ENCODE measurements at regions not wholly inside any gene's neighbourhood (a gene's known extent, or its start where the extent isn't known, plus 50 kb on each side); places are given as distances from the start of the nearest gene placed in this dataset.

DNA sequence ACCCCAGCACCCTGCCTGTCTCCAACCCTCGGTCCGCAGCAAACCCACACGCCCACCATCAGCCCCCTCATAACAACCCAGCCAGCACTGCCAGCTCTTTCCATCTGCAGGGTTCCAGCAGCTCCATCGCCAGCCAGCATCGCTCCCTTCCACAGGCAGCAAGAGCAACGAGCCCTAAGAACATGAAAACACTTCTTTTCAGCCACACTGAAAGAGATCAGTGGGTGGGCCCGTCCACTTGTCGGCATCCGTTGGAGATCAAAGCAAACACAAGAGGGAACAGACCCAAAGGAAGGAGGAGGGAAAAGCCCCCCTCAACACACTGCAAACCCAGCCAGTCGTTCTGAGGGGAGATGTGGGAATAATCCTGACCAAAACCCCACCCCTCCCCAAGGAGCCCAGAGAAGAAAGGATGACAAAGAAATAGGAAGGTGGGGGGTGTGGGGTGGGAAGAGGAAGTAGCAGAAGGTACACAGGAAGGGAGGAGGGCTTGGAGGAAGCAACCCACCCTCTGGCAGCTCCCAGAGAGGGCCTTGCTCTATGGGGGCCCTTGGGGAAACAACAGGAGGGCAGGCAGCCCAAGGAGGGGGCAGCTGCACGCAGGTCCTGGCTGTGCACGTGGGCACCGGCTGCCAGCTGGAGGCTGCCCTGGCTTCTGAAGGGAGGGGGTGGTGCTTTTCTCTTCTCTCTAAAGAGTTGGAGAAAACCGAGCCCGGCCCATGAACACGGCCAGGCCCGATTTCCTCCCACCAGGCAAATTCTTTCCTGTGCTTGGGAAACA, 473.6 kb upstream of the PROK2 start:
- H3K18ac ChIP-seq (ENCODE audit: low read length), result no peak overlapping the region
- no peak overlapping the region for H4K5ac ChIP-seq (ENCODE audit: low read length)
- no CpG with 5 or more reads among the region's 17 CpGs for WGBS (ENCODE audit: extremely low coverage, insufficient coverage, low lambda C conversion rate)
- no peak overlapping the region for H3K9ac ChIP-seq (ENCODE audit: low read length)
- no peaks in the 10 kb centered on the region for H3K27me3 ChIP-seq (ENCODE audit: insufficient read depth, low read length, poor library complexity)
- no peak overlapping the region for H3K4me3 ChIP-seq (ENCODE audit: low read length)
- no peak overlapping the region for H3K4ac ChIP-seq (ENCODE audit: low read depth, low read length)
- no peak overlapping the region for H3K56ac ChIP-seq (ENCODE audit: low read length)
- H2BK5ac ChIP-seq (ENCODE audit: low read length), result no peak overlapping the region
- H3K27ac ChIP-seq (ENCODE audit: low read depth, low read length), result no peak overlapping the region
- no peak overlapping the region for H2BK15ac ChIP-seq (replicated peaks; ENCODE audit: low read depth)
- DNase-seq, result no peak
- no peaks in the 10 kb centered on the region for H3K36me3 ChIP-seq (ENCODE audit: control insufficient read depth, insufficient read depth, low read length)
- no peaks in the 10 kb centered on the region for H3K79me2 ChIP-seq (ENCODE audit: control insufficient read depth, insufficient read depth, low read length)
- H3K79me1 ChIP-seq (ENCODE audit: low read length), result no peaks in the 10 kb centered on the region
- no peak overlapping the region for H3K4me2 ChIP-seq (ENCODE audit: low read length)
- H2BK120ac ChIP-seq (ENCODE audit: low read depth, low read length), result no peak overlapping the region
- H4K8ac ChIP-seq (ENCODE audit: low read depth, low read length), result no peak overlapping the region
- no peak overlapping the region for H3K23ac ChIP-seq (ENCODE audit: low read length)
- H2AK5ac ChIP-seq (ENCODE audit: low read length), result no peak overlapping the region
- H3K4me1 ChIP-seq (ENCODE audit: control insufficient read depth, low read depth, low read length), result no peaks in the 10 kb centered on the region

DNA sequence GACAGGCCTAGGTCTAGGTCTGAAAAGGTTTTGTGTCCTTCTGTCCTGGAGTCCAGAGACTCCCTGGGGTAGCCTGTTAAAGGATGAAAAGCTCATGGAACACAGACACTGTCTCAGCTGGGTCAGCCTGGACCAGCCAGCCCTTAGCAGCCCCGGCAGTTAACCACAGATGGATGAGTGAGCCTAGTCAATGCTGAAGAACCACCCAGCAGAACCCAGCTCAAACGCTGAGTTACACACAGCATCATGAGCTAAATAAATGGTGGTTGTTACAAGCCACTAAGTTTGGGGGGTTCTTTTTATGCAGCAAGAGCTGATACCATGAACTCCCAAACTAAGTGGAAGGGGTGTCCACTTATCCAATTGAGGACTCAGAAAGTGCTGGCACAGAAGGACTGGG, 472.8 kb upstream of the PROK2 start:
- WGBS (ENCODE audit: extremely low coverage, insufficient coverage, low lambda C conversion rate), result no CpG with 5 or more reads among the region's 2 CpGs
- no peak overlapping the region for H2BK120ac ChIP-seq (ENCODE audit: low read depth, low read length)

DNA sequence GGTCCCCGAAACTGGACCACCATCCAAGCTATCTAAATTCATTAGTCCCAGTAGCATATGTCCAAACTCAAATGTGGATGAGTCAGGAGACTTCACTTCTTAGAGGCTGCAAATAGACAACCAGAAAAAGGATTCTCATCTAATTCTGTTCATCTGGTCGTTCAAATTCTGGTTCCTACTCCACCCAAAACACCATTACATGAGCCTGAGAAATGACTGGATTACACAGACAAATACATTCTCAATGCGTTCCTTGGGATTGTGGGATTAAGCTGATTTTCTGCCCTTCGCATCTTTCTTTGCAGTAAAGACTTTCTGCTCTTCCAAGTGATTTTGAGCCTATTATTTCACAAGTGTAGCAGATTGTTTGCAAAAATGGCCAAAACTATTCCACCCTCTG, 472.3 kb upstream of the PROK2 start:
- H3K36me3 ChIP-seq (ENCODE audit: control insufficient read depth, insufficient read depth, low read length), result no peaks in the 10 kb centered on the region
- no peak overlapping the region for H2BK120ac ChIP-seq (ENCODE audit: low read depth, low read length)
- no peaks in the 10 kb centered on the region for H3K27me3 ChIP-seq (ENCODE audit: insufficient read depth, low read length, poor library complexity)
- H3K4me3 ChIP-seq (ENCODE audit: low read length), result no peak overlapping the region
- H2AK5ac ChIP-seq (ENCODE audit: low read length), result no peak overlapping the region
- no CpG with 5 or more reads among the region's 4 CpGs for WGBS (ENCODE audit: extremely low coverage, insufficient coverage, low lambda C conversion rate)
- no peak overlapping the region for H3K4ac ChIP-seq (ENCODE audit: low read depth, low read length)
- H3K56ac ChIP-seq (ENCODE audit: low read length), result no peak overlapping the region
- no peaks in the 10 kb centered on the region for H3K4me1 ChIP-seq (ENCODE audit: control insufficient read depth, low read depth, low read length)
- no peak overlapping the region for H3K23ac ChIP-seq (ENCODE audit: low read length)
- no peak overlapping the region for H4K8ac ChIP-seq (ENCODE audit: low read depth, low read length)
- no peaks in the 10 kb centered on the region for H3K79me2 ChIP-seq (ENCODE audit: control insufficient read depth, insufficient read depth, low read length)
- no peak overlapping the region for H2BK15ac ChIP-seq (replicated peaks; ENCODE audit: low read depth)
- no peak overlapping the region for H4K5ac ChIP-seq (ENCODE audit: low read length)
- no peak overlapping the region for H3K27ac ChIP-seq (ENCODE audit: low read depth, low read length)
- H2BK5ac ChIP-seq (ENCODE audit: low read length), result no peak overlapping the region
- no peak overlapping the region for H3K18ac ChIP-seq (ENCODE audit: low read length)
- H3K79me1 ChIP-seq (ENCODE audit: low read length), result no peaks in the 10 kb centered on the region
- H3K9ac ChIP-seq (ENCODE audit: low read length), result no peak overlapping the region
- H3K4me2 ChIP-seq (ENCODE audit: low read length), result no peak overlapping the region
- DNase-seq, result no peak

More for the DNA sequence above, 472.8 kb upstream of the PROK2 start:
- no peak overlapping the region for H3K23ac ChIP-seq (ENCODE audit: low read length)
- no peak overlapping the region for H4K8ac ChIP-seq (ENCODE audit: low read depth, low read length)
- no peak overlapping the region for H3K4me2 ChIP-seq (ENCODE audit: low read length)
- no peaks in the 10 kb centered on the region for H3K79me1 ChIP-seq (ENCODE audit: low read length)
- no peak for DNase-seq
- no peaks in the 10 kb centered on the region for H3K36me3 ChIP-seq (ENCODE audit: control insufficient read depth, insufficient read depth, low read length)
- no peak overlapping the region for H3K27ac ChIP-seq (ENCODE audit: low read depth, low read length)
- H3K4me1 ChIP-seq (ENCODE audit: control insufficient read depth, low read depth, low read length), result no peaks in the 10 kb centered on the region
- H3K9ac ChIP-seq (ENCODE audit: low read length), result no peak overlapping the region
- no peak overlapping the region for H3K18ac ChIP-seq (ENCODE audit: low read length)
- no peaks in the 10 kb centered on the region for H3K27me3 ChIP-seq (ENCODE audit: insufficient read depth, low read length, poor library complexity)
- H4K5ac ChIP-seq (ENCODE audit: low read length), result no peak overlapping the region
- H2BK15ac ChIP-seq (replicated peaks; ENCODE audit: low read depth), result no peak overlapping the region
- no peak overlapping the region for H2AK5ac ChIP-seq (ENCODE audit: low read length)
- no peak overlapping the region for H2BK5ac ChIP-seq (ENCODE audit: low read length)
- no peaks in the 10 kb centered on the region for H3K79me2 ChIP-seq (ENCODE audit: control insufficient read depth, insufficient read depth, low read length)
- H3K56ac ChIP-seq (ENCODE audit: low read length), result no peak overlapping the region
- H3K4me3 ChIP-seq (ENCODE audit: low read length), result no peak overlapping the region
- no peak overlapping the region for H3K4ac ChIP-seq (ENCODE audit: low read depth, low read length)

DNA sequence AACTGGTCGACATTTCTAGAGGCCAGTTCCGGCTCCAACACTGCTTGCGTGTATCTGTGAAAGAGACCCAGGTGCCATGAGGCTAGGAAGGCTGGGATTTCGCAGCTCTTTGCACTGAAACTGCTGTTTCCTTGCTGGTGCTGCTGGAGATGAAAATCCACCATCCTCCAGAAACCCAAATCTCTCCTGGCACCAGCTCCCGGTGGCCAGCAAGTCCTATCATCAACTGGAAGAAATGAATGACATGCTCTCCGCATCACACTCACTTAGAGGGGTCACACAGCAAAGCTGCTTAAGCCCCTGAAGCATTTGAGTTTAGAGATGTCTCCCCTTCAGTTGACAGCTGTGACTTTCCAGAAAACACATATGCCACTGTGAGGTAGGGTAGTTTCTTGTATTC, 471.8 kb upstream of the PROK2 start:
- Histone ChIP-seq H3K79me1 (ENCODE audit: low read length) (no peaks in the 10 kb centered on the region), H4K8ac (ENCODE audit: low read depth, low read length) (no peak overlapping the region), H3K9ac (ENCODE audit: low read length) (no peak overlapping the region), H3K36me3 (ENCODE audit: control insufficient read depth, insufficient read depth, low read length) (no peaks in the 10 kb centered on the region), H2BK120ac (ENCODE audit: low read depth, low read length) (no peak overlapping the region), H3K4me1 (ENCODE audit: control insufficient read depth, low read depth, low read length) (no peaks in the 10 kb centered on the region), H3K56ac (ENCODE audit: low read length) (no peak overlapping the region), H3K4me3 (ENCODE audit: low read length) (no peak overlapping the region), H2AK5ac (ENCODE audit: low read length) (no peak overlapping the region), H3K79me2 (ENCODE audit: control insufficient read depth, insufficient read depth, low read length) (no peaks in the 10 kb centered on the region), H3K18ac (ENCODE audit: low read length) (no peak overlapping the region), H3K4ac (ENCODE audit: low read depth, low read length) (no peak overlapping the region), H2BK5ac (ENCODE audit: low read length) (no peak overlapping the region), H3K27ac (ENCODE audit: low read depth, low read length) (no peak overlapping the region), H4K5ac (ENCODE audit: low read length) (no peak overlapping the region), H3K23ac (ENCODE audit: low read length) (no peak overlapping the region), H2BK15ac (replicated peaks; ENCODE audit: low read depth) (no peak overlapping the region), H3K4me2 (ENCODE audit: low read length) (no peak overlapping the region), H3K27me3 (ENCODE audit: insufficient read depth, low read length, poor library complexity) (no peaks in the 10 kb centered on the region)
- no peak for DNase-seq
- no CpG with 5 or more reads among the region's 6 CpGs for WGBS (ENCODE audit: extremely low coverage, insufficient coverage, low lambda C conversion rate)

DNA sequence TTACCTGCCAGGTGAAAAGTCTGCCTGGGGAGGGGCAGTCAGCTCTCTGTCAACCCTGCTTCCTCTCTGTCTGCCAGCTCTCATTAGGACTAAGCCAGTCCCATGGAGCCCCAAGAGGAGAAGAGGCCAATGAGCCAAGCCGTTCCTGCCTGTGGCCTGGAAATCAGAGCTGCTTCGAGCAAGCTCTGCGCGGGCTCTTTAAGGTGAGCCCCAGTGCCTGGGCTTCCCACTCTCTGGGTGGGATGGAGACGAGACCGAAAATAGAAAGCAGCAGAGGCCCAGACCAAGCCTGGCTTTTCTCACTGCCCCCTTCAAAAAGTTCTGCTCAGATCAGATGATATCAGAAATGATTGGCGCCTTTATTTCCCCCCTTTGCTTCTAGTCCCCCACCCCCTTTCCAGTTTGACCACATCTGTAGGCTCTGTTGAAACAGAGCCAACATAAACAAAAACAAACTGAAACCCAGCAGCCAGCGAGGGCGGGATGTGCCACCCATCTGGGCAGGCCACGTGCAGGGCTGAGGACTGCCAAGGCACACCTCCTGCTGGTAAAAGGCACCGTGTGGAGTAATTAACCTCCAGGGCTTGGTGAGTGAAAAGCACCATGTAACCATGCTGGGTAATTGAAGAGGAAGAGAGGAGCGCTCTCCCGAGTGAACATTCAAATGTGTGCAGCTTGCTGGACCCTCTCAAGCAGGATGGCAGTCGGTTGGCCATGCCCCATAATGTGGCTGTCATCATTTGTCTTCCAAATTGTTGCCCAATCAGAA, 471.0 kb upstream of the PROK2 start:
- Histone ChIP-seq H3K79me1 (ENCODE audit: low read length) (no peaks in the 10 kb centered on the region), H3K4me3 (ENCODE audit: low read length) (no peak overlapping the region), H2BK120ac (ENCODE audit: low read depth, low read length) (no peak overlapping the region), H3K27me3 (ENCODE audit: insufficient read depth, low read length, poor library complexity) (no peaks in the 10 kb centered on the region), H3K23ac (ENCODE audit: low read length) (no peak overlapping the region), H3K79me2 (ENCODE audit: control insufficient read depth, insufficient read depth, low read length) (no peaks in the 10 kb centered on the region), H3K36me3 (ENCODE audit: control insufficient read depth, insufficient read depth, low read length) (no peaks in the 10 kb centered on the region), H3K18ac (ENCODE audit: low read length) (no peak overlapping the region), H3K9ac (ENCODE audit: low read length) (no peak overlapping the region), H3K56ac (ENCODE audit: low read length) (no peak overlapping the region), H2BK5ac (ENCODE audit: low read length) (no peak overlapping the region), H3K4me2 (ENCODE audit: low read length) (no peak overlapping the region), H4K5ac (ENCODE audit: low read length) (no peak overlapping the region), H2AK5ac (ENCODE audit: low read length) (no peak overlapping the region), H2BK15ac (replicated peaks; ENCODE audit: low read depth) (no peak overlapping the region), H4K8ac (ENCODE audit: low read depth, low read length) (no peak overlapping the region), H3K4ac (ENCODE audit: low read depth, low read length) (no peak overlapping the region), H3K4me1 (ENCODE audit: control insufficient read depth, low read depth, low read length) (no peaks in the 10 kb centered on the region), H3K27ac (ENCODE audit: low read depth, low read length) (no peak overlapping the region)
- peak; percentile 33 for DNase-seq
- no CpG with 5 or more reads among the region's 14 CpGs for WGBS (ENCODE audit: extremely low coverage, insufficient coverage, low lambda C conversion rate)

Data from mesendoderm (in vitro differentiated cells).